Colonic mucosa (tissue), 4 donors: ENCODE measurements at regions not wholly inside any gene's neighbourhood (a gene's known extent, or its start where the extent isn't known, plus 50 kb on each side); places are given as distances from the start of the nearest gene placed in this dataset.

Source experiments
- DNase-seq: peaks from one replicate; pipeline ENCODE4 v3.0.0-alpha.2; 2020
- H3K27ac ChIP-seq: fragments of 200-600 bp; one replicate; pipeline ENCODE4 v1.8.0; 2021
- H3K27me3 ChIP-seq: fragments of 200-600 bp; one replicate; pipeline ENCODE4 v1.8.0; 2021
- H3K36me3 ChIP-seq: fragments of 200-600 bp; one replicate; pipeline ENCODE4 v1.8.0; 2021
- H3K4me1 ChIP-seq: fragments of 200-600 bp; one replicate; pipeline ENCODE4 v1.8.0; 2021; ENCODE audit warnings: mild to moderate bottlenecking
- H3K4me3 ChIP-seq: fragments of 200-600 bp; one replicate; pipeline ENCODE4 v1.8.0; 2021
- H3K9ac ChIP-seq, 2 donors: one replicate each; pipeline ENCODE4 v1.7.0; 2013; ENCODE audit warnings: control low read depth in 2 of 2, low read depth in 2 of 2, low read length in 2 of 2
- H3K9me3 ChIP-seq: fragments of 200-600 bp; one replicate; pipeline ENCODE4 v1.8.0; 2021
- intact Hi-C: fragments of 100-400 bp; cut with DNase I; formaldehyde crosslinking; loops from one replicate; pipeline ENCODE4 v1.14.1; 2022
- TF ChIP-seq, protein P1 (sequence below): fragments of 200-600 bp; IDR thresholded peaks from one replicate; pipeline ENCODE4 v1.8.0; 2022; ENCODE audit warnings: antibody characterized with exemption, mild to moderate bottlenecking
- donor health status: healthy.
- donor health status: DM: no; HTN: no; CAD: no.
- donor health status: DM: no; HTN: no; CAD: no.

DNA sequence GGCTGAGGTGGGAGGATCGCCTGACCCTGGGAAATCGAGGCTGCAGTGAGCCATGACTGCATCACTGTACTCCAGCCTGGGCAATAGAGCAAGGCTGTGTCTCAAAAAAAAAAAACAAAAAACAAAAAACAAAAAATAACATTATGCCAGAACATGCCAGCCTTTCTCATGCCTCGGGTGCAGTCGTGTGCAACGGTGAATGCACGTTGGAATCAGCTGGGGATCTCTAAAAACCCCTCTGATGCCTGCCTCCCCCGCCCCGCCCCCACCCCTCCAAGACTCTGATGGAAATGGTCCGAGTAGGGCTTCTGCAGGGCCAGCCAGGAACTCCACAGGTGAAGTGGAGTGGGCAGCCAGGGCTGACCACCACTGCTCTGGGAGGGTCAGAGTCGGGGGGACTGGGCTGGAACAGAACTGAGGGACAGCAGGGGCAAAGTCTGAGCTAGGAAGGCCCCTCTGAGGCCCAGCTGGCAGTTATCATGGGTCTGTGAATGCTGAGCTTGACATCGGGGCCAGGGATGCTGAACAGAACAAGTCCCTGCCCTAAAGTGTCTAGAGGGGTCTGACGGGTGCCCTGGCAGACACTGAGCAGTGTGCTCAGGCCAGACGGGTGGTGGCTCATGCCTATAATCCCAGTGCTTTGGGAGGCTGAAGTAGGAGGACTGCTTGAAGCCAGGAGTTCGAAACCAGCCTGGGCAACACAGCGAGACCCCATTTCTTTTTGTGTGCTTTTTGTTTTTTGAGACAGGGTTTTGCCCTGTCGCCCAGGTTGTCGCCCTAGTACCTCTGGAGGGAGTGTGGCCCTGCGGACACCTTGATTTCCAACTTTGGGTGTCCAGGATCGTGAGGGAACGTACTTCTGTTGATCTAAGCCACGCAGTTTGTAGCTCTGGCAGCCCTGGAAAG is 193.4 kb upstream of the GSE1 start:
- no peak overlapping the region for H3K27ac ChIP-seq
- DNase-seq = no peak
- peaks cover 16% of the 10 kb centered on the region for H3K4me1 ChIP-seq
- TF ChIP-seq, protein P1, sequence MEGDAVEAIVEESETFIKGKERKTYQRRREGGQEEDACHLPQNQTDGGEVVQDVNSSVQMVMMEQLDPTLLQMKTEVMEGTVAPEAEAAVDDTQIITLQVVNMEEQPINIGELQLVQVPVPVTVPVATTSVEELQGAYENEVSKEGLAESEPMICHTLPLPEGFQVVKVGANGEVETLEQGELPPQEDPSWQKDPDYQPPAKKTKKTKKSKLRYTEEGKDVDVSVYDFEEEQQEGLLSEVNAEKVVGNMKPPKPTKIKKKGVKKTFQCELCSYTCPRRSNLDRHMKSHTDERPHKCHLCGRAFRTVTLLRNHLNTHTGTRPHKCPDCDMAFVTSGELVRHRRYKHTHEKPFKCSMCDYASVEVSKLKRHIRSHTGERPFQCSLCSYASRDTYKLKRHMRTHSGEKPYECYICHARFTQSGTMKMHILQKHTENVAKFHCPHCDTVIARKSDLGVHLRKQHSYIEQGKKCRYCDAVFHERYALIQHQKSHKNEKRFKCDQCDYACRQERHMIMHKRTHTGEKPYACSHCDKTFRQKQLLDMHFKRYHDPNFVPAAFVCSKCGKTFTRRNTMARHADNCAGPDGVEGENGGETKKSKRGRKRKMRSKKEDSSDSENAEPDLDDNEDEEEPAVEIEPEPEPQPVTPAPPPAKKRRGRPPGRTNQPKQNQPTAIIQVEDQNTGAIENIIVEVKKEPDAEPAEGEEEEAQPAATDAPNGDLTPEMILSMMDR = no peak
- H3K4me3 ChIP-seq = no peak overlapping the region
- no peaks in the 10 kb centered on the region for H3K27me3 ChIP-seq
- no peaks in the 10 kb centered on the region for H3K36me3 ChIP-seq
- intact Hi-C loops = loop anchor here (5.0 to 10.0 kb wide), 3 partner anchors 135 to 298 kb away; no protein-coding TSS in a partner anchor
- H3K9me3 ChIP-seq = no peaks in the 10 kb centered on the region
- H3K9ac ChIP-seq = no peak overlapping the region

DNA sequence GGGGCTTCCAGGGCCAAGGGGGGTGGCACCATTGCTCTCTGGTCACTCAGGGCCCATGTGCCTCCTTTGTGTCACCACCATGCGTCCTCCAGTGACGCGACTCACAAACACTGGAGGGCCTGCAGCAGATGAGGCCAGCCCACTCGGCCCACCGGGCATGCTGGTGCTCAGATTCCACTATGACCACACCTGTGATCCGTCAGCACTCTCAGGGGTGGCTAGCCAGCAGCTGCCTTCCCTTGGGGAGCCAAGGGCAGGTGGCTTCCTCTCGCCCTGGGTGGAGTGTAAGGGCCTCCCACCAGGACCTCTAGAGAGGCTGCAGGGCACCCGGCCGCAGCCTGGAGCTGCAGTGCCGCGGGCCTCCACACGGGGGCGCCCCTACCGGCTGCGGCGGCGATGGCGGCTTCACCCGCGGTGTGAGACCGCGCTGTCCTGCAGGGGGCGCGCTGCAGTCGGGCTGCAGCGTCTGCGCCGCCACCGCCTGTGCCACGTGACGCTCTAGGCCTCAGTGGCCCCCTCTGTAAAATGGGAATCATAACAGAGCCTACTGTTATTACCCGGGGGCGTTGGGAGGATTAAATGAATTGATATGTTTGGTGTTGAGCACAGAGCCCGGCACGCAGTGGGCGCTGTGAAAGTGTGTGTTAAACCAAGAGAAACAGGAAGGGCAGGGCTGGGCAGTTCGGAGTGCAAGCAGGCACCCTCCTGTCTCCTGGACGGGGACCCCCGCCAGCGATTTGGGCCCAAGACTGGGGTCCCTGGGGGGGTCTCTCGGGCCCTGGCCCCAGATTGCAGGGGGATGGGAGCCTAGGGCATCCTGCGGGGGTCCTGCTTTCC is 192.4 kb upstream of the GSE1 start:
- H3K9me3 ChIP-seq = no peaks in the 10 kb centered on the region
- DNase-seq = peak; percentile 65
- intact Hi-C loops = loop anchor here (5.0 to 10.0 kb wide), 3 partner anchors 134 to 297 kb away; no protein-coding TSS in a partner anchor
- H3K27me3 ChIP-seq = no peaks in the 10 kb centered on the region
- H3K4me3 ChIP-seq = no peak overlapping the region
- no peak overlapping the region for H3K9ac ChIP-seq
- TF ChIP-seq, protein P1 = peak; percentile 100
- no peaks in the 10 kb centered on the region for H3K36me3 ChIP-seq
- no peak overlapping the region for H3K27ac ChIP-seq
- peaks cover 16% of the 10 kb centered on the region for H3K4me1 ChIP-seq

DNA sequence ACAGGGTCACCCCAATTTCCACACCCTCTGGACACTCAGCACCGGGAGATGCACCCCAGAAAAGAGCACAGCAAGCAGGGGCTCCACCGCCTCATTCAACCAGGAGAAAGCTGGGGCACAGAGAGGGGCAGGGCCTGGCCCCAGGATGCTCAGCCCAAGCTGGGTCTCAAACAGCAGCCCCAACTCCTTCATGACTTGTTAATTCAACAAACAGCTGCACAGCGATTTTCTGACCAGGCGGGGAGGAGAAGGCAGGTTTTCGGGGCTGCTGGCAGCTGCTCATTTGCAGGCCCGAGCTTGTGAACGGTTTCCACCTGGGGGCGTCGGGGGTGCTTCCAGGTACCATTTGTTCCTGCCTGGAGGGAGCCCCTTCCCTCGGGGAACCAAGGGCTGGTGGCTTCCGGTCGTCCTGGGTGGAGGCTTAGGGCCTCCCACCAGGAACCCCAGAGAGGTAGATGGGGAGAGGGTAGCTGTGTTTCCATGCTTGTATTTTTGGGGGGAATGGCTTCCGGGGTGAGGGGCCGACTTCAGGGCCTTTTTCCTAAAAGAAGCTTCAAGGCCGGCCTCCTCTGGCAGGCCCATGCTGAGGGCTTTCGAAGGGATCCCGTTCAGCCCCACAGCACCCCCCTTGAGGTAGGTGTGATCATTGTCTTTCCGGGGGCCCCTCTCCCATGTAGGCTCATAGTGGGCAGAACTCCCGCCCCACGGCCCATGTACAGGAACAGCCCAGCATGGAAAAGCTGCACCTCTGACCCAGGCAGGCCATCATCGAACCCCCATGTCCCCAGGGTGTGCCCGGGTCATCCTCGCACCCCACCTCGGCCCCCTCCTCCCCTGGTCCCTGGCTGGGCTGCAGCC is 191.6 kb upstream of the GSE1 start:
- no peak overlapping the region for H3K27ac ChIP-seq
- H3K4me3 ChIP-seq = no peak overlapping the region
- H3K36me3 ChIP-seq = no peaks in the 10 kb centered on the region
- peak overlapping the region; percentile 12 to 46 for H3K9ac ChIP-seq
- no peaks in the 10 kb centered on the region for H3K27me3 ChIP-seq
- no peaks in the 10 kb centered on the region for H3K9me3 ChIP-seq
- H3K4me1 ChIP-seq = peaks cover 16% of the 10 kb centered on the region
- DNase-seq = no peak
- TF ChIP-seq, protein P1 = no peak
- intact Hi-C loops = loop anchor here (5.0 to 10.0 kb wide), 3 partner anchors 133 to 296 kb away; no protein-coding TSS in a partner anchor

GRCh38 chr16:85422196-85422631 is 190.9 kb upstream of the GSE1 start:
- H3K27ac ChIP-seq = peak overlapping the region; percentile 50

More at GRCh38 chr16:85422196-85422631, 190.9 kb upstream of the GSE1 start:
- intact Hi-C loops = loop anchor here (5.0 to 10.0 kb wide), 3 partner anchors 133 to 295 kb away; no protein-coding TSS in a partner anchor
- peak; percentile 77 for DNase-seq
- TF ChIP-seq, protein P1 = no peak
- H3K36me3 ChIP-seq = no peaks in the 10 kb centered on the region
- H3K4me1 ChIP-seq = peaks cover 16% of the 10 kb centered on the region
- no peaks in the 10 kb centered on the region for H3K27me3 ChIP-seq
- no peaks in the 10 kb centered on the region for H3K9me3 ChIP-seq
- H3K4me3 ChIP-seq = no peak overlapping the region
- H3K9ac ChIP-seq = peak overlapping the region; percentile 43 to 46
